NCI-H2107 treated with DMSO at 0.1 percent for 48 hours (cell line): ENCODE measurements at regions not wholly inside any gene's neighbourhood (a gene's known extent, or its start where the extent isn't known, plus 50 kb on each side); places are given as distances from the start of the nearest gene placed in this dataset.
A peak's percentile ranks its signal among the peaks of the same experiment; 100 is the strongest.
"Not testable (repeated sequence)": the region's sequence is repeated elsewhere in the genome, so short reads cannot be mapped to it uniquely, and the experiment has no call there.

ENCODE experiments used
- DNase-seq: peaks from one replicate; lab custom pipeline; 2025; ENCODE audit not compliant: unreplicated experiment; lab: John Stamatoyannopoulos, UW

- DNase-seq, result no peak
Observed at GRCh38 chr13:53101883-53102282, 73.3 kb downstream of the OLFM4 start.

- no peak for DNase-seq
Observed at GRCh38 chr13:53104136-53104535, 75.5 kb downstream of the OLFM4 start.

- DNase-seq, result no peak
Observed at GRCh38 chr13:53105477-53105876, 76.9 kb downstream of the OLFM4 start.

- no peak for DNase-seq
Observed at GRCh38 chr13:53105890-53106289, 77.3 kb downstream of the OLFM4 start.

GRCh38 chr13:53110181-53110580, 81.6 kb downstream of the OLFM4 start:
- DNase-seq, result no peak

GRCh38 chr13:53110614-53111013, 82.0 kb downstream of the OLFM4 start:
- no peak for DNase-seq

- DNase-seq, result peak; percentile 92
Observed at GRCh38 chr13:53112522-53112921, 83.9 kb downstream of the OLFM4 start.

- not testable (repeated sequence) for DNase-seq
Observed at GRCh38 chr13:53117048-53117447, 88.4 kb downstream of the OLFM4 start.

GRCh38 chr13:53121131-53121773, 92.6 kb downstream of the OLFM4 start:
- peak; percentile 31 for DNase-seq

- DNase-seq, result no peak
Observed at GRCh38 chr13:53121919-53122318, 93.3 kb downstream of the OLFM4 start.

- no peak for DNase-seq
Observed at GRCh38 chr13:53123536-53123935, 94.9 kb downstream of the OLFM4 start.

- no peak for DNase-seq
Observed at GRCh38 chr13:53124623-53125022, 96.0 kb downstream of the OLFM4 start.

- no peak for DNase-seq
Observed at GRCh38 chr13:53126841-53127245, 98.2 kb downstream of the OLFM4 start.

GRCh38 chr13:53127373-53127772, 98.8 kb downstream of the OLFM4 start:
- DNase-seq, result no peak

GRCh38 chr13:53129864-53130393, 101.3 kb downstream of the OLFM4 start:
- DNase-seq, result no peak

GRCh38 chr13:53131361-53131760, 102.7 kb downstream of the OLFM4 start:
- no peak for DNase-seq

- DNase-seq, result no peak
Observed at GRCh38 chr13:53135301-53135700, 106.7 kb downstream of the OLFM4 start.

GRCh38 chr13:53136554-53137215, 108.1 kb downstream of the OLFM4 start:
- no peak for DNase-seq

- DNase-seq, result no peak
Observed at GRCh38 chr13:53137779-53138178, 109.2 kb downstream of the OLFM4 start.

- DNase-seq, result no peak
Observed at GRCh38 chr13:53138376-53139036, 109.9 kb downstream of the OLFM4 start.

- DNase-seq, result peak; percentile 75
Observed at GRCh38 chr13:53141336-53141735, 112.7 kb downstream of the OLFM4 start.

- no peak for DNase-seq
Observed at GRCh38 chr13:53142306-53142705, 113.7 kb downstream of the OLFM4 start.
